ENCODE measurements at regions not wholly inside any gene's neighbourhood (a gene's known extent, or its start where the extent isn't known, plus 50 kb on each side); places are given as distances from the start of the nearest gene placed in this dataset.

DNA sequence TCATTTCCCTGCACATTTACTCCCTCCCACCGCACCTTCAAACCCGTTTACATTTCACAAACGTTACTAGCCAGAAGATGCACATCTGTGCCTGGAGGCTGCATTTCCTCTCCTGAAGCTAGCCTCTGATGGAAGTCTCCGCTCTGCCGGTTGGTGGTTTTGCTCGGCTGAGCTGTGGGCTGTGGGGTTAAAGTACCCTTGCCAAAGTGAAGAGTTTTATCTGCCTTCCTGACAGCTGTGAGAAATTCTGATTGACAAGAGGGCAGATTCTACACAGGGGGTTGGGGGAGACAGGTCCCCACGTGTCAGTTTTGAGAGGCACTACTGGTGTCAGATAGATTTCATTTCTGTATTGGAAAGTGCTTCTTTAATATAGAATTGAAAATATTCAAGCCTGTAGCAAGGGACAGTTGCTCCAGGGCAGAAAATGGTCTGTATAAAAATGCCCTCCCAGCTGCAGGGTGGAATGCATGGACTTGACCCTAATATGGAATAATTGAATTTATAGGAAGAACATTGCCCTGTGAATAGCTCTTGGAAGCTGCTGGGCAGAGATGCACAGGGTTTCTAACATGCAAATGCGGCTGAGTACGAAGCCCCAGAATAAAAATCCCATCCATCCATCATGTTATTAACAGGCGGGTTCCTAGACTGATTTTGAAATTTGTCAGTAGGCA lies 201.1 kb upstream of the RGMA start:
- TF ChIP-seq, protein P1, sequence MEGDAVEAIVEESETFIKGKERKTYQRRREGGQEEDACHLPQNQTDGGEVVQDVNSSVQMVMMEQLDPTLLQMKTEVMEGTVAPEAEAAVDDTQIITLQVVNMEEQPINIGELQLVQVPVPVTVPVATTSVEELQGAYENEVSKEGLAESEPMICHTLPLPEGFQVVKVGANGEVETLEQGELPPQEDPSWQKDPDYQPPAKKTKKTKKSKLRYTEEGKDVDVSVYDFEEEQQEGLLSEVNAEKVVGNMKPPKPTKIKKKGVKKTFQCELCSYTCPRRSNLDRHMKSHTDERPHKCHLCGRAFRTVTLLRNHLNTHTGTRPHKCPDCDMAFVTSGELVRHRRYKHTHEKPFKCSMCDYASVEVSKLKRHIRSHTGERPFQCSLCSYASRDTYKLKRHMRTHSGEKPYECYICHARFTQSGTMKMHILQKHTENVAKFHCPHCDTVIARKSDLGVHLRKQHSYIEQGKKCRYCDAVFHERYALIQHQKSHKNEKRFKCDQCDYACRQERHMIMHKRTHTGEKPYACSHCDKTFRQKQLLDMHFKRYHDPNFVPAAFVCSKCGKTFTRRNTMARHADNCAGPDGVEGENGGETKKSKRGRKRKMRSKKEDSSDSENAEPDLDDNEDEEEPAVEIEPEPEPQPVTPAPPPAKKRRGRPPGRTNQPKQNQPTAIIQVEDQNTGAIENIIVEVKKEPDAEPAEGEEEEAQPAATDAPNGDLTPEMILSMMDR (IDR thresholded peaks at IDR 0.05; ENCODE audit: poor library complexity): no peak
- TF ChIP-seq EZH2phosphoT487 (IDR thresholded peaks at IDR 0.05; ENCODE audit: low read depth, severe bottlenecking, unreplicated experiment): no peak
- TF ChIP-seq EZH2 (IDR thresholded peaks at IDR 0.05; ENCODE audit: borderline replicate concordance): no peak
- Histone ChIP-seq H2AFZ (no peak overlapping the region), H3K79me2 (no peaks in the 10 kb centered on the region), H3K36me3 (replicated peaks; ENCODE audit: insufficient read depth, low read depth) (no peaks in the 10 kb centered on the region), H3K27me3 (no peaks in the 10 kb centered on the region), H3K9me3 (ENCODE audit: low read depth) (no peaks in the 10 kb centered on the region), H3K4me2 (no peak overlapping the region), H3K27ac (no peak overlapping the region), H4K20me1 (ENCODE audit: insufficient read depth, poor library complexity, severe bottlenecking) (no peaks in the 10 kb centered on the region), H3K9me2 (replicated peaks; ENCODE audit: insufficient read depth) (no peaks in the 10 kb centered on the region), H3K4me3 (no peak overlapping the region), H3K4me1 (ENCODE audit: insufficient read depth) (no peaks in the 10 kb centered on the region)
- DNase-seq (ENCODE audit: low spot score): no peak
- 54% methylated on average over 10 of the region's 10 CpGs for WGBS (ENCODE audit: low lambda C conversion rate, missing lambda C conversion rate)

DNA sequence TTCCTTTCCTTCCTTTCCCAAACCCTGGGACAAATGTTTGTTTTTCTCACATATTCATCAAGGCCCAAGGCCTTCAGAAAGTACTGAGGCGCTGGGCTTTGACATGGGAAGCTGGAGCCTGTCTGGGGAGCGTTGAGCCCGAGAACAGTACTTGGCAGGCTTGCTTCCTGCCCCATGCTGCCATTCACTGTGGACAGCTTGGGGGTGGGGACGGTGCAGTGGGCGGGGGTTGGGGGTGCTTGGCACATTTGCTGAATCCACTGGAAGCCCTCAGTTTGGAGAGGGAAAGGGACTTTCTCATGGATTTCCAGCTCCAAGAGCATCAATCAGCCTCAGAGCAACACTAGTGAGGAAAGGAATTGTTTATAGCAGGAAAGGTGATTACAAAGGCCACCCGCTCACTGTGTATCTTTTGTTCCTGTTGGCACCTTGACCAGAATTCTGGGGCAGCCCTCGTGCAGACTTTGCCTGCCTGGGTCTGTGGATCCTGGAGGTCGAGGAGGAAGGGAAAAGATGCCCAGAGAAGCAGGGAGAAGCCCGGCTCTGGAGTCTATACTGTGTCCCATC lies 199.8 kb upstream of the RGMA start:
- Histone ChIP-seq H3K4me1 (ENCODE audit: insufficient read depth) (no peaks in the 10 kb centered on the region), H3K4me3 (no peak overlapping the region), H3K79me2 (no peaks in the 10 kb centered on the region), H3K27me3 (no peaks in the 10 kb centered on the region), H3K4me2 (no peak overlapping the region), H2AFZ (no peak overlapping the region), H3K9me3 (ENCODE audit: low read depth) (no peaks in the 10 kb centered on the region), H3K27ac (no peak overlapping the region), H3K36me3 (replicated peaks; ENCODE audit: insufficient read depth, low read depth) (no peaks in the 10 kb centered on the region), H3K9me2 (replicated peaks; ENCODE audit: insufficient read depth) (no peaks in the 10 kb centered on the region), H4K20me1 (ENCODE audit: insufficient read depth, poor library complexity, severe bottlenecking) (no peaks in the 10 kb centered on the region)
- DNase-seq (ENCODE audit: low spot score): no peak
- TF ChIP-seq EZH2phosphoT487 (IDR thresholded peaks at IDR 0.05; ENCODE audit: low read depth, severe bottlenecking, unreplicated experiment) (no peak), EZH2 (IDR thresholded peaks at IDR 0.05; ENCODE audit: borderline replicate concordance) (no peak)
- TF ChIP-seq, protein P1 (IDR thresholded peaks at IDR 0.05; ENCODE audit: poor library complexity): no peak
- 73% methylated on average over 9 of the region's 9 CpGs for WGBS (ENCODE audit: low lambda C conversion rate, missing lambda C conversion rate)

DNA sequence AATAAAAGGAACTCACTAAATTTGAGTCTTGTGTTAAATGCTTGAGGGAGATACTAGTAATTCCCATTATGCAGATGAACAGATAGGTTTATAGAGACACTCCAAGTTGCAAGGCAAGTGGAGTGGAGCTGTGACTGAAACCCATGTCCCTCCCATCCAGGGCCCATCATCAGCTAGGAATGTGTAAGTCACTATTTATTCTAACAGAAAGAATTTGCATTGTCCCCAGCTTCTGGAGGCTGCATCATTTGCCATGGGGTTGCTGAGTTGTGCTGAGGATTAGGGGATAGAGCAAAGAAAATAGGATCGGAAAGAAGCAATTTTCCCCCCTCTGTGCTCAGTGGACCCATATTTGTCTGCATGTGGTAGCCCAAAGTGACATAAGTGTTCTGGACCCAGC lies 197.4 kb upstream of the RGMA start:
- Histone ChIP-seq H3K4me2 (no peak overlapping the region), H3K27ac (no peak overlapping the region), H3K79me2 (no peaks in the 10 kb centered on the region), H3K27me3 (no peaks in the 10 kb centered on the region), H2AFZ (no peak overlapping the region), H3K36me3 (replicated peaks; ENCODE audit: insufficient read depth, low read depth) (no peaks in the 10 kb centered on the region), H3K9me3 (ENCODE audit: low read depth) (no peaks in the 10 kb centered on the region), H3K4me3 (no peak overlapping the region), H4K20me1 (ENCODE audit: insufficient read depth, poor library complexity, severe bottlenecking) (no peaks in the 10 kb centered on the region), H3K4me1 (ENCODE audit: insufficient read depth) (no peaks in the 10 kb centered on the region), H3K9me2 (replicated peaks; ENCODE audit: insufficient read depth) (no peaks in the 10 kb centered on the region)
- DNase-seq (ENCODE audit: low spot score): no peak
- 75% methylated on average over 1 of the region's 1 CpG for WGBS (ENCODE audit: low lambda C conversion rate, missing lambda C conversion rate)
- no peak for TF ChIP-seq EZH2phosphoT487 (IDR thresholded peaks at IDR 0.05; ENCODE audit: low read depth, severe bottlenecking, unreplicated experiment)
- TF ChIP-seq, protein P1 (IDR thresholded peaks at IDR 0.05; ENCODE audit: poor library complexity): no peak

All from hepatocyte (in vitro differentiated cells).